Progenitor cell of endocrine pancreas (in vitro differentiated cells): ENCODE measurements at regions not wholly inside any gene's neighbourhood (a gene's known extent, or its start where the extent isn't known, plus 50 kb on each side); places are given as distances from the start of the nearest gene placed in this dataset.

ENCODE experiments used
- DNase-seq: peaks from one replicate; pipeline ENCODE4 v3.0.0; 2021; ENCODE audit warnings: low spot score; ENCODE audit not compliant: unreplicated experiment
- H3K27ac Mint-ChIP-seq: 2 replicates; pipeline ENCODE4 v1.8.0; 2021; ENCODE audit warnings: mild to moderate bottlenecking, moderate library complexity, mixed read lengths
- H3K27me3 Mint-ChIP-seq: 2 replicates; pipeline ENCODE4 v1.8.0; 2021; ENCODE audit warnings: mixed read lengths
- H3K36me3 Mint-ChIP-seq: 2 replicates; pipeline ENCODE4 v1.8.0; 2022; ENCODE audit warnings: mixed read lengths; ENCODE audit not compliant: insufficient read depth
- H3K4me1 Mint-ChIP-seq: 2 replicates; pipeline ENCODE4 v1.8.0; 2021; ENCODE audit warnings: low read depth, mixed read lengths
- H3K4me3 Mint-ChIP-seq: 2 replicates; pipeline ENCODE4 v1.8.0; 2021; ENCODE audit warnings: low read depth, mild to moderate bottlenecking, moderate library complexity, mixed read lengths
- H3K9me3 Mint-ChIP-seq: 2 replicates; pipeline ENCODE4 v1.8.0; 2021; ENCODE audit warnings: low read depth, mixed read lengths
- TF ChIP-seq, protein P1 (sequence below): fragments of 200-600 bp; sonication (generic); IDR thresholded peaks from one replicate; pipeline ENCODE4 v1.5.0; 2021; ENCODE audit warnings: antibody characterized with exemption, mild to moderate bottlenecking; ENCODE audit not compliant: unreplicated experiment

DNA sequence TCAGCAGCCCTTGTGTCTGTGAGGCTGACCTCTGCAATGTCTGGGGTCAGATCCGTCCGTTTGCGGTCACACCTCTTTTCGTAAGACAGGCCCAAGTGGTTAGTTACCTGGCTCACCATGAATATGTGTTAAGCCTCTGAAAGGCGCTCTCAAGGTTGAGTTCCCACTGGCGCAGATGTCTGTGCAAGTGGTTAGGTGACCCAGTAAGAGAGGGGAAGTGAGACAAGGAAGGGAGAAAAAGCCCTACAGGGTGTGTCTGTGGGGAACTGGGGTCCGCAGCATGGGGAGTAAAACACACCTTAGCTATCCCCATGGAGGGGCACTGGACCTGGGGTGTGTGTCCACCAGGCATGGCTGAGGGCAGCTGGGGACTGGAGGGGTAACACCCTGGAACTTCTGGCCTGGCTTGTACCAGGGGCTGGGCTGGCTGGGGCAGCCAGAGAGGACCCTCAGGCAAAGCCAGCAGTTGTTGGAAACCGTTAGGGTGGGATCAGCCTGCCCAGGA lies 391.6 kb upstream of the PROK2 start:
- TF ChIP-seq, protein P1, sequence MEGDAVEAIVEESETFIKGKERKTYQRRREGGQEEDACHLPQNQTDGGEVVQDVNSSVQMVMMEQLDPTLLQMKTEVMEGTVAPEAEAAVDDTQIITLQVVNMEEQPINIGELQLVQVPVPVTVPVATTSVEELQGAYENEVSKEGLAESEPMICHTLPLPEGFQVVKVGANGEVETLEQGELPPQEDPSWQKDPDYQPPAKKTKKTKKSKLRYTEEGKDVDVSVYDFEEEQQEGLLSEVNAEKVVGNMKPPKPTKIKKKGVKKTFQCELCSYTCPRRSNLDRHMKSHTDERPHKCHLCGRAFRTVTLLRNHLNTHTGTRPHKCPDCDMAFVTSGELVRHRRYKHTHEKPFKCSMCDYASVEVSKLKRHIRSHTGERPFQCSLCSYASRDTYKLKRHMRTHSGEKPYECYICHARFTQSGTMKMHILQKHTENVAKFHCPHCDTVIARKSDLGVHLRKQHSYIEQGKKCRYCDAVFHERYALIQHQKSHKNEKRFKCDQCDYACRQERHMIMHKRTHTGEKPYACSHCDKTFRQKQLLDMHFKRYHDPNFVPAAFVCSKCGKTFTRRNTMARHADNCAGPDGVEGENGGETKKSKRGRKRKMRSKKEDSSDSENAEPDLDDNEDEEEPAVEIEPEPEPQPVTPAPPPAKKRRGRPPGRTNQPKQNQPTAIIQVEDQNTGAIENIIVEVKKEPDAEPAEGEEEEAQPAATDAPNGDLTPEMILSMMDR, result no peak
- no peaks in the 10 kb centered on the region for H3K9me3 Mint-ChIP-seq
- H3K4me3 Mint-ChIP-seq, result no peak overlapping the region
- no peaks in the 10 kb centered on the region for H3K36me3 Mint-ChIP-seq
- DNase-seq, result no peak
- H3K27me3 Mint-ChIP-seq, result peaks cover 12% of the 10 kb centered on the region
- no peaks in the 10 kb centered on the region for H3K4me1 Mint-ChIP-seq
- no peak overlapping the region for H3K27ac Mint-ChIP-seq

DNA sequence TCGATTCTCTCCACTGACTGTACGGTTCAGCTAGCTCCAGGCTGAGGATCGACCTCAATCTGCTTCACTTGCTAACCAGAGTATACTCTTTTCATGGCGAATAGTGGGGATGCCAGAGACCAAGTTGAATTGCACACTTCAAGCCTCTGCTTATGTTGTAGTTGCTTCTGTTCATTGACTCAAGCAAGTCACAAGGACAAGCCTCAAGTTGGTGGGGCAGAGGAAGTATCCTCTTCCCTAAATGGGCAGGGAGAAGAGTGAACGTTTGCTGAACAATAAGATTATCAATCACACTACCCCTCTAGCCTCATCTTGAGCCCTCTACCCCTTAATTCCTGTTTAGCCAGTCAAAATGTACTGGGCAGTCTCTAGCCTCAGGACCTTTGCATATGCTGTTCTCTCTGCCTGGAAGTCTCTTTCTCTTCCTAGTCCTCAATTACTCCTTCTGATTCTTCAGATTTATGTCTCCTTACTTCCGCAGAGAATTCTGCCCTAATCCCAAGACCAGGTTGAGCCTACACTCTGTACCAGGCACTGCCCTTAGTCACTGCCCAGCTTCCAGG lies 390.4 kb upstream of the PROK2 start:
- TF ChIP-seq, protein P1, result no peak
- Mint-ChIP-seq H3K9me3 (no peaks in the 10 kb centered on the region), H3K4me3 (no peak overlapping the region), H3K4me1 (no peaks in the 10 kb centered on the region), H3K36me3 (no peaks in the 10 kb centered on the region), H3K27ac (no peak overlapping the region), H3K27me3 (peaks cover 13% of the 10 kb centered on the region)
- no peak for DNase-seq

DNA sequence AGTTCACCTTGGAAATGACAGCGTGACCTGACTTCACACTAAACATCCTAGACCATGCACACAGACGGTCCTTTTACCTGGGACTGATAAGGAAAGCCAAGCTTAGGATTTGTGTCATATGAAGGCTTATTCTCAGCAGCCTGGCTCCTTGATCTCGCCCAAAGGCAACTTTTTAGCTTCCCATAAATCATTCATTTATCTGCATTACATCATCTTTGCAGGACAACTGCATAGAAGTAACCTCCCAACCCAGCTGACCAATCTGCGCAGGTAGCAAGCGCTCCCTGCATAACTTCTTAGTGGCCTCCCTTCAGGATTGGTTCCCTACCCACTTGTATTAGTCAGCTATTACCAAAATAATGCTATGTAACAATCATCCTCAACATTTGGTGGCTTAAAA lies 389.9 kb upstream of the PROK2 start:
- H3K27ac Mint-ChIP-seq, result no peak overlapping the region
- no peaks in the 10 kb centered on the region for H3K9me3 Mint-ChIP-seq
- DNase-seq, result no peak
- H3K27me3 Mint-ChIP-seq, result peaks cover 13% of the 10 kb centered on the region
- TF ChIP-seq, protein P1, result no peak
- H3K4me3 Mint-ChIP-seq, result no peak overlapping the region
- H3K4me1 Mint-ChIP-seq, result no peaks in the 10 kb centered on the region
- H3K36me3 Mint-ChIP-seq, result no peaks in the 10 kb centered on the region

DNA sequence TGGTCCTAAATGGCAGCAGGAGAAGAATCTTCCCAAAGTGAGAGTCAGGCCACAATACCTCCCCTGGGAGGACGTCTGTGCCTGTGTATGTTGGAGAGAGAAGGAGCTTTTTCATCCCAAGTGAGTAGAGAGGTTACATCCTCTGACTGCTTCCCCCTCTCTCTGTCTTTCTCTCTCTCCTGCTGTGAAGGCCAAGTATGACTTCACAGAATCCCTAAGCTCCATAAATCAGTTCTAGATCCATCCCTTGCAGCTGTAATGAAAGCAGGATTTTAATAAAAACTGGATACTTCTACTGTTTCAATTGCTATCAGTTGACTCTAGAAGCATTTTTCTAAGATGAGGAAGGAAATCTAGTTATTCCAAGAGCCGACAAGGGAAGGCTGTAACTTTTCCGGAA lies 389.1 kb upstream of the PROK2 start:
- Mint-ChIP-seq H3K36me3 (no peaks in the 10 kb centered on the region), H3K27me3 (peaks cover 13% of the 10 kb centered on the region), H3K4me1 (no peaks in the 10 kb centered on the region), H3K9me3 (no peaks in the 10 kb centered on the region), H3K27ac (no peak overlapping the region), H3K4me3 (no peak overlapping the region)
- TF ChIP-seq, protein P1, result no peak
- no peak for DNase-seq

DNA sequence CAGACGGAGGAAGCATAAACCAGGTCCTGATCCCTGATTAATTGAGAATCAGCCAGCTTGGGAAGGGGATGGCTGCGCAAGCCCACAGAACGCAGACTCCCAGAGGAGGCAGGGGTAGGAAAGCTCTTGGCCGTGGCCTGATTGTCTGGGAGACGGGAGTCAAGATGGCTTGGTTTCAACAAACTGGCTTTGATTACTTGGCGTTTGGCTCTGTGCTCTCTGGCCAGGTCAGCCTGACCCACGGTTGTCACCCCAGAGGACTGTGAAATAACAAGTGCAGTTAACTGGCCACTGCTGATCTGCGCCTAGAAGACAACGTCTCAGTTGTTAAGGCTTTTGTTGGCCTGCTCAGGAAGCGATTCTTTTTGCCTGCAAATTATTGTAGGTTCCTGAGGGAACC lies 387.0 kb upstream of the PROK2 start:
- TF ChIP-seq, protein P1, result no peak
- Mint-ChIP-seq H3K4me1 (no peaks in the 10 kb centered on the region), H3K36me3 (no peaks in the 10 kb centered on the region), H3K9me3 (no peaks in the 10 kb centered on the region), H3K27me3 (peaks cover 11% of the 10 kb centered on the region), H3K4me3 (no peak overlapping the region), H3K27ac (no peak overlapping the region)
- DNase-seq, result no peak
